ENCODE measurements at regions not wholly inside any gene's neighbourhood (a gene's known extent, or its start where the extent isn't known, plus 50 kb on each side); places are given as distances from the start of the nearest gene placed in this dataset.

GRCh38 chrX:137823257-137823656 lies 257.3 kb downstream of the ZIC3 start:
- TF ChIP-seq KAT7 (CRISPR knock-in tag; IDR thresholded peaks at IDR 0.05; ENCODE audit: borderline replicate concordance) (no peak), CTCF (IDR thresholded peaks at IDR 0.05) (no peak), FOXP1 (CRISPR knock-in tag; IDR thresholded peaks at IDR 0.05; ENCODE audit: borderline replicate concordance) (no peak), NFE2L1 (CRISPR knock-in tag; IDR thresholded peaks at IDR 0.05) (no peak), ATF1 (CRISPR knock-in tag; IDR thresholded peaks at IDR 0.05) (no peak), PREB (CRISPR knock-in tag; IDR thresholded peaks at IDR 0.05; ENCODE audit: borderline replicate concordance) (no peak)
- TF ChIP-seq, protein P1, sequence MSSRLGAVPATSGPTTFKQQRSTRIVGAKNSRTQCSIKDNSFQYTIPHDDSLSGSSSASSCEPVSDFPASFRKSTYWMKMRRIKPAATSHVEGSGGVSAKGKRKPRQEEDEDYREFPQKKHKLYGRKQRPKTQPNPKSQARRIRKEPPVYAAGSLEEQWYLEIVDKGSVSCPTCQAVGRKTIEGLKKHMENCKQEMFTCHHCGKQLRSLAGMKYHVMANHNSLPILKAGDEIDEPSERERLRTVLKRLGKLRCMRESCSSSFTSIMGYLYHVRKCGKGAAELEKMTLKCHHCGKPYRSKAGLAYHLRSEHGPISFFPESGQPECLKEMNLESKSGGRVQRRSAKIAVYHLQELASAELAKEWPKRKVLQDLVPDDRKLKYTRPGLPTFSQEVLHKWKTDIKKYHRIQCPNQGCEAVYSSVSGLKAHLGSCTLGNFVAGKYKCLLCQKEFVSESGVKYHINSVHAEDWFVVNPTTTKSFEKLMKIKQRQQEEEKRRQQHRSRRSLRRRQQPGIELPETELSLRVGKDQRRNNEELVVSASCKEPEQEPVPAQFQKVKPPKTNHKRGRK (CRISPR knock-in tag; IDR thresholded peaks at IDR 0.05; ENCODE audit: borderline replicate concordance) = no peak
- TF ChIP-seq, protein P2, sequence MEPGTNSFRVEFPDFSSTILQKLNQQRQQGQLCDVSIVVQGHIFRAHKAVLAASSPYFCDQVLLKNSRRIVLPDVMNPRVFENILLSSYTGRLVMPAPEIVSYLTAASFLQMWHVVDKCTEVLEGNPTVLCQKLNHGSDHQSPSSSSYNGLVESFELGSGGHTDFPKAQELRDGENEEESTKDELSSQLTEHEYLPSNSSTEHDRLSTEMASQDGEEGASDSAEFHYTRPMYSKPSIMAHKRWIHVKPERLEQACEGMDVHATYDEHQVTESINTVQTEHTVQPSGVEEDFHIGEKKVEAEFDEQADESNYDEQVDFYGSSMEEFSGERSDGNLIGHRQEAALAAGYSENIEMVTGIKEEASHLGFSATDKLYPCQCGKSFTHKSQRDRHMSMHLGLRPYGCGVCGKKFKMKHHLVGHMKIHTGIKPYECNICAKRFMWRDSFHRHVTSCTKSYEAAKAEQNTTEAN (CRISPR knock-in tag; IDR thresholded peaks at IDR 0.05) = no peak
